ENCODE measurements at regions not wholly inside any gene's neighbourhood (a gene's known extent, or its start where the extent isn't known, plus 50 kb on each side); places are given as distances from the start of the nearest gene placed in this dataset.

GRCh38 chr4:112775801-112776200, 138.9 kb downstream of the LARP7 start:
- TF ChIP-seq CTCF (IDR thresholded peaks at IDR 0.05) (no peak), EZH2 (IDR thresholded peaks at IDR 0.05; ENCODE audit: borderline replicate concordance, insufficient read depth, low read depth, low read length, poor library complexity, severe bottlenecking) (no peak)

Measured in B cell (primary cell).